HG03575 (cell line): ENCODE measurements at regions not wholly inside any gene's neighbourhood (a gene's known extent, or its start where the extent isn't known, plus 50 kb on each side); places are given as distances from the start of the nearest gene placed in this dataset.
"Not testable (repeated sequence)": the region's sequence is repeated elsewhere in the genome, so short reads cannot be mapped to it uniquely, and the experiment has no call there.

ENCODE experiments used
- ATAC-seq: cut with Tn5 transposase; IDR thresholded peaks from one replicate; pipeline ENCODE4 v1.9.1; 2021; ENCODE audit not compliant: unreplicated experiment, insufficient number of reproducible peaks, low FRiP score; ENCODE audit errors: extremely low read depth

DNA sequence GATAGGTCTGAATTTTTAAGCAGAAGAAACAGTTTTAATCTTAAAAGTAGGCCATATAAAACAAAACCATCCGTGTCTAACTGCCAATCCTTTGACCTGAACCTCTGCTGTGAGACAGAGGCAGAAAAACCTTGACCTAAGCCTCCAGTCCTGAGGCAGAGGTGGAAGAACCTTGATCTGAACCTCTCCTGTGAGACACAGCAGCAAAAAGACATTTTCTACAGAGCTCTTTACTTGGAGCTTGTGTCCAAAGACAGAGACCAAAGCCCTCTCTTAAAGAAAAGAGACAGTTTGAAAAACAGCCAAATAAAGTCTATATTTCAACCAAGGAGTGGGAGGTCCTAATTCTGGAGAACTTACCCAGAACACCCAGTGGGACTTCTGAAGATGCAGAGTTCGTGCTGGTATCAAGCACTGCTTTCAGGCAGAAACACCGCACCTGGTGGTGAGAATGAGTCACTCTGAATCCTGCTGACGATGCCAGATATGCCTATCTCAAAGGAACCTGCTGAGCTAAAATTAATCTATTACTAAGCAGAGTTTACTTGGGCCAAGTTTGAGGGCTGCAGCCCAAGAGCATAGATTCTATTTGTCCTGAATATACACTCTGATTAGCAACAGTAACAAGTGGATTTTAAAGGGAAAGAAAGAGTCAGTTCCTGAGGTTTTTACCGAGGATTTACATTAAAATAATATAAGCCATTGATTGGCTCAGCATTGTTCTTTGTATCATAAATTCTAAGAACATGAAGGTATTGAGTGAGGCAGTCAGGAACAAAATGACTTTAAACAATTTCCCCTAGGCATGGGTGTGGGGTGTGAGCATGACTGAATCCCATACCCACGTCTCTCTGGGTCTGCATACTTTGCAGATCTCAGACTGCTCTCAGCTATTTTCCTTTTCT lies 806.4 kb downstream of the TRIB2 start:
- ATAC-seq: peak; percentile 95

DNA sequence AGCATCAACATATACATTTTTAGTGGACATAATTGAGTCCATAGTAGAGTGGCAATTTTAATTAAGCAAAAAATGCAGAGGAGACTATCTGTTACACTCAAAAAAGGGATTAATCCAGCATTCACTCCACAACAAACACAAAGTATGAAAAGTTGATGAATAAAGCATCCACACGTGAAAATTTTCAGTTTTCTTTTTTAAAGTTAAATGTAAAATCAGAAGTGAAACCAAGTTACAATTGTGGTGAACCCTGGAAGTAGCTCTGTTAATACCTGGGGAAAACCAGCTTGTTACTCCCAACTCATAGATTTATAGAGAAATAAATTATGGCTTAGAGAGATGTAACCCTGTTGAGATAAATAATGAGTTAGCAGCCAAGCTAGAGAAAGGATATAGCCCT lies 807.8 kb downstream of the TRIB2 start:
- ATAC-seq: no peak

DNA sequence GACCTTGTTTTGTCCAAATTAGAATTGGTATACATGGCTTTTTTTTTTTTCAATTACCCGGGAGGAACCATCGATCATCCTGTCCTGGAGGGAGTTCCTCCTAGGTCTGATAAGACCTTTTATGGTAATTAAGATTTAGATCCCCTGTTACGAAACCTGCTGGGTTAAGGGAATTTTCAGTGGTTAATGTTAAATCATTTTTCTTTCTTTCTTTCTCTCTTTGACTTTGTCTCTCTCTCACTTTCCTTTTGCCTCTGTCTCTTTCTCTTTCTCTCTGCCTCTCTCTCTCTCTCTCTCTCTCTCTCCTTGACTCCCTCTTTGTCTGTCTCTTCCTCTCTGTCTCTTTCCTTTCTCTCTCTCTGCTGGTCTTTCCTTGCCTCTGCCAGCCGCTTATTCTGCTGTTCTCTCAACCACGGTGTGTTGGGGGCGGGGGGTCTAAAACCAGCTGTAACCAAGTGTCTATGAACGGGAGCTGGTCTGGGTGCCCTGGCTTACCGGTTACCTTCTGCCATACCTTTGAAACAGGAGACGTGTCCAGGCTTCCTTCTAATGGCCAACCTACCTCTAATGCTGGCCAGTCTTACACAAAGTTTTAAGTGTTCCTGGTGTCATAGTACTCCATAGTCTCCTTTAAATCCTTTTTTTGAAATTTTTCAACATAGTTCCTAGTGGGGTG lies 815.1 kb downstream of the TRIB2 start:
- ATAC-seq: not testable (repeated sequence)

DNA sequence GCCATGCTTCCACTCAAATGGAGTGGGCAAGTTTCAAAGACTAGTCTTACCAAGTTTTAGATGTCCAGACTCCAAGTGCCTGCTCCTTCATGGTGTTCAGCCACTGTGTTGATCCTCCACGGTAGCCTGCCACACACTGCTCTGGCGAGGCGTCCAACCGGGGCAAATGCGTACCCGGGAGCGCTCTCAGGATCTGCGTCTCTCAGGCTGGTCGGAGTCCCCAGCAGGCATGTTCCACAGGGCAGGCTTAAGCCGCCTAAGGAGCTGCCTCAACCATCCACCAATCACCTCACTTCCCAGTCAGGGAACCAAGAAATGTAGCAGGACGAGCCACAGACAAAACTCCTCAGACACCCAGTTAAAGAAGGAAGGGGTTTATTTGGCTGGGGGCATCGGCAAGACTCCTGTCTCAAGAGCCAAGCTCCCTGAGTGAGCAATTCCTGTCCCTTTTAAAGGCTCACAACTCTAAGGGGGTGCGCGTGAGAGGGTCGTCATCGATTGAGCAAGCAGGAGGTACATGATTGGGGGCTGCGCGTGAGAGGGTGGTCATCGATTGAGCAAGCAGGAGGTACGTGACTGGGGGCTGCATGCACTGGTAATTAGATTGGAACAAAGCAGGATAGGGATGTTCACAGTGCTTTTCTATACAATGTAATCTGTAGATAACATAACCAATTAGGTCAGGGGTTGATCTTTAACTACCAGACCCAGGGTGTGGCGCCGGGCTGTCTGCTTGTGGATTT lies 816.2 kb downstream of the TRIB2 start:
- not testable (repeated sequence) for ATAC-seq

DNA sequence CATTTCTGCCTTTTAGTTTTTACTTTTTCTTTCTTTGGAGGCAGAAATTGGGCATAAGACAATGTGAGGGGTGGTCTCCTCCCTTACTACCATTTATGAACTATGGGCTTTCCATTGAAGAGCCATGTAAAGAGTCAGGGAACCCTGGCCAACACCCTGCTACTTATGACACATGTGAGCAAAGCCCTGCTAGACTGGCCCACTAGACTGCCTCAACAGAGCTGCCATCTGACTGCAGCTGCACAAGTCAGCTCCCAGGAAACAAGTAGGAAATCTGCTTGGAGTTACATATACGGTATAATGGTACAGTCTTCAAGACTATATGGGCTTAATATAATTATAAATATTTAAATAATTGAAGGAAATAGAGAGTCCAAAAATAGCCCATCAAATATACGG lies 816.8 kb downstream of the TRIB2 start:
- ATAC-seq: no peak

DNA sequence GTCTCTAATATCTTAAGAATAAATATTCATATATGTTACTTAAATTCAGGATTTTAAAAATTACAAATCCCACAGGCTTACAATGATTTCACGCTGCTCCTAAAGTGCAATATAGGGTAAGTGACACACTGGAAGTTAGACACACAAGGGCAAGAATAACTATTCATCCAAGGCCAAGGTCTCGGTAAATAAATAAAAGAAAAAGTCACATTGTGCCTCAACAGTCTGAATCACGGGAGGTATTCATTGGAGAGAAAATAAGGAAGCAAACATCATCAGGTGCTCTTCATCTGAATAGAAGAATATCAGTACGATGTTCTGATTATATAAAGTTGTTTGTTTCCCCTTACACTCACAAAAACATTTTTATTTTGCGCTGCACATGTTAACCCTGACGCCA lies 820.2 kb downstream of the TRIB2 start:
- no peak for ATAC-seq

DNA sequence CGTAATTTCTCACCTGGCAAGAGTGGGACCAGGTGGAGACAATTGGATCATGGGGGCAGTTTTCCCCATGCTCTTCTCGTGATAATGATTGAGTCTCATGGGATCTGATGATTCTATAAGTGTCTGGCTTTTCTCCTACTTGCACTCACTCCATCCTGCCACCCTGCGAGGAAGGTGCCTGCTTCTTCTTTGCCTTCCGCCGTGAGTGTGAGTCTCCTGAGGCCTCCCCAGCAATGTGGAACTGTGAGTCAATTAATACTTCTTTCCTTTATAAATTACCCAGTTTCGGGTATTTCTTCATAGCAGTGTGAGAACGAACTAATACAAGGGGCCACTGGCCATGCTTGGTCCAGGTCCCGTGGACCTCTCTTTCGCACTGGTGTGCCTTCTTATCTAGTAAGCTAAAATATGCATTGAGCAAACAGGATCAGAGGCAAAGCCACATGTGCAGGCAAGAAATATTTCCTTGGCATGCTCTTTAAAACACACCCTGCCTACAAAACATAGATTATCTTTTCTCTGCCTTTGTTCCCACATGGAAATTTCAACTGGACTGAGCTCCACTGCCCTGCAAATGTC lies 821.1 kb downstream of the TRIB2 start:
- ATAC-seq: no peak

DNA sequence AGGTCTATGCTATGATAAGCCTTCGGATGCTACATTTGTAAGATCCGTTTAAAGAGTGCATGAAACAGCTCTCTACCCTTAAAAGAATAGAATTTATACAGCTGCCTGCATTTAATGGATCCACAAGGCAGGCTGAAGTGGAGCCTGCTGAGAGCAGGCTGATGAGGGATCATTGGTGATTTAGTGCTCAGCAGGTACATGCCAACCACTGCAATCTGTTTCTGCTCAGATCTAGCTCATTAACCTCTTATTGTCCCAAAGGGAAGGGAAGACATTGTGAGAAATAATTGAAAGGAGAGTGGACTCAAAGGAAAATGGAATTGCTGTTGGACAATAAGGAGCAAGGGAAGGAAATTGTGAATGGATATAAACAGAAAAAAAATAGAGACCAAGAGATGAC lies 822.6 kb downstream of the TRIB2 start:
- ATAC-seq: no peak

DNA sequence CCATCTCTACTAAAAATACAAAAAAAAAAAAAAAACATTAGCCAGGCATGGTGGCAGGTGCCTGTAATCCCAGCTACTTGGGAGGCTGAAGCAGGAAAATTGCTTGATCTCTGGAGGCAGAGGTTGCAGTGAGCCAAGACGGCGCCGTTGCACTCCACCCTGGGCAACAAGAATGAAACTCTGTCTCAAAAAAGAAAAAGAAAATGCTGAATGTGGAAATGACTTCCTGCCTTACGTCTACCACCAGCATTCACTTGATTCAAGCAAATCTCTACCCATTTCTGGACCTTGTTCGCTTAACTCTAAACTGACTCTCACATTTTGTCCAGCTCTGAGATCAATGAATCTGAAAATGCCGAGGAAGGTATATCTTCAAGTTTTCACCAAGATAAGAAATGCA lies 825.3 kb downstream of the TRIB2 start:
- ATAC-seq: no peak

DNA sequence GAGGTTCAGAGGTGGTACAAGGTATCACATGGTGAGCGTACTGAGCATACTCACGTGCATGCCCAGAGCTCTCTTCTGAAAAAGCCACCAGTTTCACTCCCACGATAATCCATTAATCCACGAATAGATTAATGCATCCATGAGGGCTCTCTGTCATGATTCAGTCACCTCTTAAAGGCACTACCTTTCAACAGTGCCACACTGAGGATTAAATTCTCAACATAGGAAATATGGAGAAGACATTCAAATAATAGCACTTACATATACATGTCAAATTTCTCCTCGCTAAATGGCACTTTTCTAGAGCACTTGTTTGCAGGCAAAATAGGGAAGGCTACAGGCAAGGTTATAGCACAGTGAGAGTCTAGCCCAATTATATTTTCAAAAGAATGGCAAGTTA lies 825.9 kb downstream of the TRIB2 start:
- ATAC-seq: no peak

DNA sequence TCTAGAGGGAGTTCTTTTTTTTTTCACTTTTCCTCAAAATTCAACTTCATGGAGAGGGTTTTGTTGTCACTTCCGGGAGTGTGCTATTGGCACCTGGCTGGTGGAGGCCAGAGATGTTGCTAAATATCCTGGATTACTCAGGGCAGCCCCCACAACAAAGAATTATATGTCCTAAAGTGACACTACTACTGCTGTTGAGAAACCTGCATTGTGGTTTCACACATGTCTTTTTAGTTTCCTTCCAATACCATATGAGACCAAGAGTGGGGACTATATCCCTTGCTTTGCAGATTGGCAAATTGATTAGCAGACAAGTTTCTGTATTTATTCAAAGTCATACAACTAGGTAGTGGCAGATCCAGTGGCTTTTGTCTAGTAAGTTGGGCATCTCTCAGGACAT lies 826.8 kb downstream of the TRIB2 start:
- ATAC-seq: peak; percentile 71

DNA sequence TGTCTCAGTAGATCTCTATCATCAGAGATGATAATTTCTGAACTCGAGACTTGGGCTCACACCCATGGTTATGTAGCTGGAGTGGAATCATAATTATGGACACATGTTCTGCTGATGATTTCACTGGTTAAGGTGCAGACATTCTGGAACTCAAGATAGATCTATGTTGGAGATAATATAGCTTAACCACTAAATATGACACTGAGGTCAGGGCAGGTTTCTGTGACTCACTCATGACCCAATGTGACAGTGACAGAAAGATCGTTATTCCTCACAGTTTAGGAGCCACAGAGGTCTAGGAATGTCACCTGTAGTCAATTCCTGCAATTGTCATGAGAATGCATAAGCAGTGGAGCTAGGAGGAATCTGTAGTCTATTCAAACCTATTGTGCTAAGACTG lies 828.6 kb downstream of the TRIB2 start:
- no peak for ATAC-seq

DNA sequence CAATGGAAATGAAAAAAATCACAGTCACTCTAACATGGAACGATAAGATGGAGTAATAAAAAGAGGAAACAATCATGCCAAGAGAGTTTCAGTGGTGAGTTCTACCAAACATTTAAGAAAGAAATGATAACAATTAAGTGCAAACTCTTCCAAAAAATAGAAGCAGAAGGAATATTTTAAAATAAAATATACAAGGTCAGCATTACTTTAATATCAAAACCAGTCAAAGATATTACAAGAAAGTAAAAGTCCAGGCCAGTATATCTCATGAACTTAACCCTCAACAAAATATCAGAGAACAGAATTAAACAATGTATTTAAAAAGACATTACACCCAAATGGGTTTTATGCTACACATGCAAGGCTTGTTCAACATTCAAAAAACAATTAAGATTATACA lies 829.4 kb downstream of the TRIB2 start:
- no peak for ATAC-seq

DNA sequence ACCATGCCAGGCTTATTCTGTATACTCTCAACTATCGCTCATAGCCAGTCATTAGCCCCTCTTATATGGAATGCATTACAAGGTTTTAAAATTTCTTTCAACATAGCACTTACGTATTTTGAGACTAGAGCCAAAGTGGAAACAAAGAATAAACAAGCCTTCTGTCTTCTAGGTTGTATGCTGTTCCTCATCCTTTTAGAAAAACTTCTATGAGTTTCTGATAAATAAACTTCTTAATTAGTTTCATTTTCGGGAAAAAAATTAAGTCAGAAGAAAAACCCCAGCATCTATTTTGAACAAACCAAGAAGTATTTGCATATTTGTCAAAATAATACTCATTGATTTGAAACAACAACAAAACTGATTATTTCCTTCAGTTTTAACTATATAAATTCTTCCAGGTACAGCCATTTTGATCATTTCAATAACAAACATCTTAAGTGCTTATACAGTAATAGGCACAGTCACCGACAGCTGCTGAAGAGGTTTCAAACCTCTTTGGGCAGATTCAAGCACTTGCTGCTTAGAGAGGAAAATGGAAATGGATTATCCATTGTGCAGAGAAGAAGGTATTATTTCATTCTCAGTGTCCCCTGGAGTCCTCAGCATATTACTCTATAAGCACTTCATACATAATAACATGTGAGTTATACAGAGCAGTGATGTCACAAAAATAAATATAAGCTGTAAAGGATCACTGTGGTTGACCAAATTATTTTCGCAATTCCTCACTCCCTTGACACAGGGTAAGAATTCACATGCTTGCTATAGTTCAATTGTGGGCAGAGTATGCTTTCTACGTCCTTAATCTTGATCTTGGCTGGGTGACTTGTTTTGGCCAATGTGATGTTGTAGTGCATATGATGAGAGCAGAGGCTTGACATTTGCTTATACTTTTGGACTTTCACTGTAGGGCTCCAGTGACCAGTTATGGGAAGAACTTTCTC lies 833.8 kb downstream of the TRIB2 start:
- no peak for ATAC-seq

DNA sequence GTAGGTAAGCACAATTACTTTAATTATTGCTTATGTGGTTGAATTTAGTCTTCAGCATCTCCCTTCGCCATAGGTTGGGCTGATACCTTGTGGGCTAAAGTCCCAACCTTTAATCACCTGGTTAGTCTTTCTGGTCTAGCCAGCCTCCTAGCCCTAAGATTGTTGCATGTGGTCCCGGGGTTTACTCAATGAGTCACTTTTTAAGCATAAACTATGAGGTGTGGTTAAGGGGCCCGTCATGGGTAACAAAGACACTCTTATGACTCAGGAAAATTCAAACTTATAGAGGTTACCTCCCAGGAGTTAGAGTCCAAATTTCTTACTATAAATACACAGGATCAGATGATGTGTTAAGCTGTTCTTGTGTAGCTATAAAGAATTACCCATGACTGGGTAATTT lies 841.6 kb downstream of the TRIB2 start:
- no peak for ATAC-seq

DNA sequence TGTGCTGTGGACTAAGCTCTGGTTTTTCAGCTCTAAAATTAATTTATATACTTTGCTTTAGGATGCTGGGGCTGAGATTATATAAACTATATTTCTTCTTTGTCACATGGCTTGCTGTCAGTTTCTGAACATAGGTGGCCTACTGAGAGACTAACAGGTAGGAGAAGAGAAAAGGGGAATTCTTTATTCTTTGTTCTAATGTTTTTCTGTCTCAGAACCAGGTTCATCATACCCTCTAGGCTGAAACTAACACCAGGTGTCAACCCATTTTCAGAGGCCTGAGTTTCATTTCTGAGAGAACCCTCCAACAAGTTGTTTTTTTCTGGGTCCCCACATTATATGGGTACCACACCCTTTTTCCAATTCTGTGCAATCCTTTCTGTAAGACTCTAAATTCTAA lies 843.6 kb downstream of the TRIB2 start:
- ATAC-seq: no peak

DNA sequence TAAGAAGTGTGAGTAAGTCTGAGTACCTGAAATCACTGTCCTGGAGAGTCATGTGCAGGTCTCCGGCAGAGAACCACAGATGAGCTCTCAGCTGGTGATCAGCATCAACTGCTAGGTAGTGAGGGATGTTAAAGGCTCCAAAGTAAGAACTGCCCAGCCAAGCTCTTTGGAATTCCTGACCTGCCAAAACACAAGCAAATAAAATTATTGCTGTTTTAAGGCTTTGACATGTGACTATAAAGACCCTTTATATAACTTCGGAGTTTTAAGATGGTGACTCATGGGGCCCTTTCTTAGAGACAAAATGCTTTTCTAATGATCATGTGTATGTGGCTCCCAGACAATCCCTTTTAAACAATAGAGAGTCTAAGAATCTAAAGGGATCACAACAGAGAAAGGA lies 855.7 kb downstream of the TRIB2 start:
- ATAC-seq: no peak

DNA sequence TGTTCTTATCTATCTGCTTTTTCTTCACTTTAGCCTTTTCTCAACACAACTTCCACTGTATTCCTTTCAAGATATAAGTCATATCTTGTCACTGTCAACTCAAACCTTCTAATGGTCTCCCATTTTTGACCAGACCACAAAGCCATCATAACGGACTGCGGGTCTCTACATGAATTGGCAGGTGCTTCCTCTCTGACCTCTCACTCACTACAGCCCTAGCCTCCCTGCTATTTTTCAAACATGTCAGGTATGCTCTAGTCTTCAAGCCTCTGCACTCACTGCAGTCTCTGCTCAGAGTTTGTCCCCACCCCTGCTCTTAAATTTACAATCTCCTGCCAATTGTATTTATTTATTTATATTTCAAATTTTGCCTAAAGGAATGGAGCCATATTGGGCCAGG lies 858.1 kb downstream of the TRIB2 start:
- ATAC-seq: no peak
